DND-41 (cell line): ENCODE measurements at regions not wholly inside any gene's neighbourhood (a gene's known extent, or its start where the extent isn't known, plus 50 kb on each side); places are given as distances from the start of the nearest gene placed in this dataset.

Source experiments
- CTCF ChIP-seq: IDR thresholded peaks from 2 replicates; pipeline ENCODE4 v1.5.1; 2012; ENCODE audit warnings: borderline replicate concordance, low read length, moderate library complexity, mild to moderate bottlenecking; ENCODE audit not compliant: poor library complexity, severe bottlenecking; ENCODE audit errors: extremely low read depth
- EZH2 ChIP-seq: IDR thresholded peaks from 3 replicates; pipeline ENCODE4 v1.6.1; 2012; ENCODE audit warnings: borderline replicate concordance, low read depth, mild to moderate bottlenecking, moderate library complexity, low read length, inconsistent platforms; ENCODE audit not compliant: severe bottlenecking

- TF ChIP-seq CTCF = no peak
- no peak for TF ChIP-seq EZH2
These were observed 2190.2 kb upstream of the PIK3C3 start for GRCh38 chr18:39764873-39765272.
